Adrenal gland (tissue), 5 donors: ENCODE measurements at regions not wholly inside any gene's neighbourhood (a gene's known extent, or its start where the extent isn't known, plus 50 kb on each side); places are given as distances from the start of the nearest gene placed in this dataset.

Source experiments
- CTCF ChIP-seq, 6 experiments: fragments of 450-650 bp in 4 of 6; fragments of 200-600 bp in 2 of 6; sonication (generic) in 1 of 6; IDR thresholded peaks; 1 replicate in 5 of 6; 2 replicates in 1 of 6; pipeline versions ENCODE4 v1.5.1 to v1.8.0; 2016 to 2021; ENCODE audit warnings: antibody characterized with exemption in 6 of 6, mild to moderate bottlenecking in 2 of 6, moderate library complexity in 1 of 6
- POLR2A ChIP-seq, 2 donors: fragments of 450-650 bp; IDR thresholded peaks; one replicate each; pipeline ENCODE4 v1.6.1; 2017; ENCODE audit warnings: antibody characterized with exemption in 2 of 2, mild to moderate bottlenecking in 2 of 2, moderate library complexity in 1 of 2
- donor health status: DM: no; HTN: no; CAD: no.

DNA sequence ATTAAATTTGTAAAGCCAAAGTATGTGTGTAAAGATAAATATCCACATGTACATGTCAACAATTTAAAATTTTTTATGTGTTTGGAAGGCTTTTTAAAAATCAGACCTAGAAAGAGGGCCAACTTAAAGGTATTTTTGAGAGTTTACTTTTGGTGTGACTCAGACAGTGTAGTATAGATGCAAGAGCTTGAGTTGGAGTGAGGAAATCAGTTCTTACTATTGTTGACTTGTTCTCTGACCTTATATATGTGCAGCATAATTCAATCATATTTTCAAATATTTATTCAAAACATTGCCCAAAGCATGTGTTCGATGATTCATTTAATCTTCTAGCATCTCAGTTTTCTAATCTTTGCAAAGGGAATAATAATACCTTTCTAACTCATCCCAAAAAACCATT is 243.7 kb upstream of the PRKCQ start:
- TF ChIP-seq CTCF (IDR thresholded peaks at IDR 0.05) = no peak
- no peak for TF ChIP-seq POLR2A (IDR thresholded peaks at IDR 0.05)
